ENCODE measurements at regions not wholly inside any gene's neighbourhood (a gene's known extent, or its start where the extent isn't known, plus 50 kb on each side); places are given as distances from the start of the nearest gene placed in this dataset.

DNA sequence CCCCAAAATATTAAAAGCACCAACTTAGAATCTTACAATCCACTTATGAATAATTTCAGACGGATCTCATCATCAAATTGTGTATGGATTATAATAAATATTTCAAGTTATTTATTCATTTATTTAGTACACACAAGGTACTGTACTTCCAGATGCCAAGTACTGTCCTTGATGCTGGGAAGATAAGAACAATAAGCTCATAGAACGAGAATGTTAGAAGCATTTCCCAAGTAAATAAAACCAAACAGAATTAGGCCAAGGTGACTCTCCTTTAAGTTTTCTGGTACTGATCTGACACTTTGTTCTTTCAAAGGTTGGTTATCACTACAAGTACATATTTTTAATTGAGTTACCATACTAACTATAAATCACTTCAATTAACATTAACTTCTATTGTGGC is 416.1 kb upstream of the ETAA1 start:
- no peak for DNase-seq (ENCODE audit: extremely low read depth, low read depth)
- TF ChIP-seq, protein P1, sequence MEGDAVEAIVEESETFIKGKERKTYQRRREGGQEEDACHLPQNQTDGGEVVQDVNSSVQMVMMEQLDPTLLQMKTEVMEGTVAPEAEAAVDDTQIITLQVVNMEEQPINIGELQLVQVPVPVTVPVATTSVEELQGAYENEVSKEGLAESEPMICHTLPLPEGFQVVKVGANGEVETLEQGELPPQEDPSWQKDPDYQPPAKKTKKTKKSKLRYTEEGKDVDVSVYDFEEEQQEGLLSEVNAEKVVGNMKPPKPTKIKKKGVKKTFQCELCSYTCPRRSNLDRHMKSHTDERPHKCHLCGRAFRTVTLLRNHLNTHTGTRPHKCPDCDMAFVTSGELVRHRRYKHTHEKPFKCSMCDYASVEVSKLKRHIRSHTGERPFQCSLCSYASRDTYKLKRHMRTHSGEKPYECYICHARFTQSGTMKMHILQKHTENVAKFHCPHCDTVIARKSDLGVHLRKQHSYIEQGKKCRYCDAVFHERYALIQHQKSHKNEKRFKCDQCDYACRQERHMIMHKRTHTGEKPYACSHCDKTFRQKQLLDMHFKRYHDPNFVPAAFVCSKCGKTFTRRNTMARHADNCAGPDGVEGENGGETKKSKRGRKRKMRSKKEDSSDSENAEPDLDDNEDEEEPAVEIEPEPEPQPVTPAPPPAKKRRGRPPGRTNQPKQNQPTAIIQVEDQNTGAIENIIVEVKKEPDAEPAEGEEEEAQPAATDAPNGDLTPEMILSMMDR (IDR thresholded peaks at IDR 0.05; ENCODE audit: low read depth, low read length): no peak

DNA sequence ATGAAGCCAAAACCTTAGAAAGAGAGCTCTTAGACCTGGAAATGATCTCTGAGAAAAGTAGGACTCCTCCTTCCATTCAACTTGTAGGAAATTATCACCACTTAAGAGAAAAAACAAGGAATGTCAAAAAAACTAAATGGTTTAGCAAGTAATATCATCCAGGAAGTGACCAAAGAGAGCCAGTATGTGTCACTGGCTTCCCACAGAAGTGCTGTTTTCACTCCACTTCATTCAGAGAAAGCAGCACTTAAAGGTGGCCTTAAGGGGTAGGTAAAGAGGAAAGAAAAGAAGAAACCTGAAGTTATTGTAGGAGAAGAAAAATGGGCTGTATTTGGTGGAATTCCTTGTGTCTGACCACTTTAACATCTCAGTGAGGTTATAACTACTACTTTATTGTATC is 414.4 kb upstream of the ETAA1 start:
- TF ChIP-seq, protein P1 (IDR thresholded peaks at IDR 0.05; ENCODE audit: low read depth, low read length): no peak
- no peak for DNase-seq (ENCODE audit: extremely low read depth, low read depth)

DNA sequence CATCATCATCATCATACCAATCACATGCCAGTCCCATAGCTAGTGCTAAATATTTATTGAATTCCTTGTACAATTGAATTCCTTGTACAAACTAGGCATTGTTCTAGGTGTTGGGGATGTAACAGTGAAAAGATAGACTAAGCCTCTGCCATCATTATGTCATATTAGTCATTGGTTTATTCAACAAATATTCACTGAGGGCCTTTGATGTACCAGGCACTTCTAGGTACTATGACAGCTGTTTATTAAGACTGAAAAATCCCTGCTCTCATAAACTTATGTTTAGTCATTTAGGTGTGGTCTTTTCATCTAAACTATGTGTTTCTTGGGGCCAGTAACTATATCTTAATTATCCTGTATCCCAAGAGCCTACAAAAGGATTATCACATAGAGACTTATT is 412.3 kb upstream of the ETAA1 start:
- TF ChIP-seq, protein P1 (IDR thresholded peaks at IDR 0.05; ENCODE audit: low read depth, low read length): no peak
- DNase-seq (ENCODE audit: extremely low read depth, low read depth): no peak

DNA sequence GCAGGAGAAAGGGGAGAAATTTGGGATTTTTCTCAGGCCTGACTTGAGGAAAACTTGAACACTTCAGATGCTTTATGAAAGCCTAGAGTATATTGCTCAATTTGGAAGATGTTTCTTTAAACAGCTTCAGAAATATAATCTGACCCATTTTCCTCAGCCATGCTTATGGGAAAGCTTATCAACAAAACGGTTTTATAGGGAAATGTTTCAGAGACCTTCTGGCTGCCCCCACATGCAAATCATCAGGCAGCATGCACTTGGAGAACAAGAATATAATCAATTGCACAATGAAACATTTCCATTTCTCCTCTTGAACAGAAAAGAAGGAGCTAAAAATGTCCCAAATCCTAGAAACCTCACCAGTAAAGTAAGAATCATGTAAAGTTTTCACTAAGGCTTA is 411.2 kb upstream of the ETAA1 start:
- TF ChIP-seq, protein P1 (IDR thresholded peaks at IDR 0.05; ENCODE audit: low read depth, low read length): no peak

DNA sequence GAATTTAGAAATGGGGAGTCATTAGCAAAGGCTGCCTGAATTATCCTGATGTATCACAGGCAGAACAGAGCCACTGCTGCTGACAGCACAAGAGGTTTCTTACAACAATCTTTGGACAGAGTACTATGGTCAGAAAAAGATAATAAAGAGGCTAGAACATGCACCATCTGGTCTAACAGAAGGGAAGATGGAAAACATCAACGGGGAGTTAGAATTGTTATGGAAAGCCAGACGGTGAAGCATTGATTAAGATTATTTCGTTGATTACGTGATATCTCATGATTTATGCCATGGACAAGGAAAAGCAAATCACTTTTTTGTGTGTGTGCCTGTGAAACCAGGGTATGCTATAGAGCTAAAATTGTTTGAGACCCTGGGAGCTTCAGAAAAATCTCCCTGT is 409.4 kb upstream of the ETAA1 start:
- TF ChIP-seq, protein P1 (IDR thresholded peaks at IDR 0.05; ENCODE audit: low read depth, low read length): no peak
- no peak for DNase-seq (ENCODE audit: extremely low read depth, low read depth)

More for the DNA sequence above, 411.2 kb upstream of the ETAA1 start:
- DNase-seq (ENCODE audit: extremely low read depth, low read depth): no peak

DNA sequence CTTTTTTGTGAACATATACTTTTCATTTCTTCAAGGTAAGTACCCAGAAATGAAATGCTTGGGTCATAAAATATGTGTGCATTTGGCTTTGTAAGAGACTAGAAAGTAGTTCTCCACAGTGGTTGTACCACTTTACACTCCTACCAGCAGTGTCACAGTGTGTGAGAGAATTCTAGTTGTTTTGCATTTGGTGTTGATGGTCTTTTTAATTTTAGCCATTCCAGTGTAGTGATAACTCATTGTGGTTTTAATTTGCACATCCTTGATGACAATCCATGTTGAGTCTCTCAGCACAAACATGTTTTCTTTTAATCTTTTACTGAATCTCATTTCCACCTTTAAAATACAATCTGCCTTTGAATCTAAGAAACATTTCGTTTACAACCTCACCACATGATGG is 402.5 kb upstream of the ETAA1 start:
- no peak for DNase-seq (ENCODE audit: extremely low read depth, low read depth)
- TF ChIP-seq, protein P1 (IDR thresholded peaks at IDR 0.05; ENCODE audit: low read depth, low read length): no peak

DNA sequence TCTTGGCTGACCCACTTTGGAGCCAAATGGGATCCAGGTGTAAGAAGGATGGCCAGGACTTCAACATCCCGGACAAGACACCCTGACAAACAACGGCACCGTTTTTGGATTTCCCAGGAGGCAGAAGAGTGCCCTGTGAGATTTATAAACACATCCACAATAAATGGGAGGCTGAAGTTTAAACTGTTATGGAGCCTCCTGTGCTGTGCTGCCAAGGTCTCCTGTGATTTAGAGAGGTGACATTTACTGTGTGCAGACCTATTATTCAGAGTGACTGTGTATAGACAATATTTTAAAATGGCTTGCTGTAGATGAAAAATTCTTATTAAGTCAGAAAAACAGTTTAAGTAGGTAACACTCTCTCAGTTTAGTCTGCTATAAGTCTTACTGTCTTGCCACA is 401.5 kb upstream of the ETAA1 start:
- TF ChIP-seq, protein P1 (IDR thresholded peaks at IDR 0.05; ENCODE audit: low read depth, low read length): no peak
- DNase-seq (ENCODE audit: extremely low read depth, low read depth): no peak
